ENCODE measurements at regions not wholly inside any gene's neighbourhood (a gene's known extent, or its start where the extent isn't known, plus 50 kb on each side); places are given as distances from the start of the nearest gene placed in this dataset.

DNA sequence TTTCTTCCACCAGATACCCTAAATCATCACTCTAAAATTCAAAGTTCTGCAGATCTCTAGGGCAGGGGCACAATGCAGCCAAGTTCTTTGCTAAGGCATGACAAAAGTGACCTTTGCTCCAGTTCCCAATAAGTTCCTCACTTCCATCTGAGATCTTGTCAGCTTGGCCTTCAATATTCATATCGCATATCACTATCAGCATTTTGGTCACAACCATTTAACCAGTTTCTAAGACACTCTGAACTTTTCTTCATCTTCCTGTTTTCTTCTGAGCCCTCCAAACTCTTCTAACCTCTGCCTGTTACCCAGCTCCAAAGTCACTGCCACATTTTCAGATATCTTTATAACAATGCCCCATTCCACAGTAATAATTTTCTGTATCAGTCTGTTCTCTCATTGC lies 452.6 kb upstream of the TRIB2 start:
- peaks cover 4% of the 10 kb centered on the region for H3K4me1 ChIP-seq (ENCODE audit: low read depth)
- ATAC-seq (no peak), DNase-seq (no peak)
- H3K36me3 ChIP-seq (ENCODE audit: low read depth), result no peaks in the 10 kb centered on the region
- TF ChIP-seq CTCF (IDR thresholded peaks at IDR 0.05), result no peak
- no peaks in the 10 kb centered on the region for H3K9me3 ChIP-seq
- no peak overlapping the region for H3K4me3 ChIP-seq
- intact Hi-C loops (cut with DNase I, micrococcal nuclease), result no loop called here

DNA sequence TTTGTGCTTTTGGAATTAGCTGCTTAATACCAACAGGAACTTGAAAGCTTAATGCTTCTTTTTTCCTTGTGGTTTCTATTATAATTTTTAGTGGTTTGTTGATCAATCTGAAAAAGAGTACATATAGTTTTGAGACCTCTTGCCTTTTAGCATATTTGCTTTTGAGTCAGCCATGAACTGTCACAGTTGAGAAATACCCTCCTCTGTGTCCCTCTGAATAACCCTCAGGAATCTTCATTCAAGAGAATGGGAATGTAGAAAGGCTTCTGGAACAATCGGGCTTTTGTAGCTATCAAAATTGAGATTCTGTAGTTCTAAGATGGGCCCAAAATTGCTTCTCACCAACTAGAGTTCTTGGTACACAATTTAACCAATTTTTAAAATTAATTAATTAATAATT lies 451.1 kb upstream of the TRIB2 start:
- TF ChIP-seq CTCF (IDR thresholded peaks at IDR 0.05), result no peak
- Histone ChIP-seq H3K9me3 (no peaks in the 10 kb centered on the region), H3K36me3 (ENCODE audit: low read depth) (no peaks in the 10 kb centered on the region), H3K4me1 (ENCODE audit: low read depth) (peaks cover 4% of the 10 kb centered on the region), H3K4me3 (no peak overlapping the region)
- intact Hi-C loops (cut with DNase I, micrococcal nuclease), result no loop called here
- no peak for DNase-seq
- no peak for ATAC-seq

- Histone ChIP-seq H3K4me3 (no peak overlapping the region), H3K36me3 (ENCODE audit: low read depth) (no peaks in the 10 kb centered on the region), H3K4me1 (ENCODE audit: low read depth) (peaks cover 8% of the 10 kb centered on the region), H3K9me3 (no peaks in the 10 kb centered on the region)
- TF ChIP-seq CTCF (IDR thresholded peaks at IDR 0.05), result no peak
- ATAC-seq, result peak; percentile 84
- DNase-seq, result peak in 1 of 3 donors; percentile 11
- intact Hi-C loops (cut with DNase I, micrococcal nuclease), result no loop called here
These were observed 449.7 kb upstream of the TRIB2 start for GRCh38 chr2:12267042-12267441.

GRCh38 chr2:12269041-12269972 lies 447.4 kb upstream of the TRIB2 start:
- no peak for TF ChIP-seq CTCF (IDR thresholded peaks at IDR 0.05)
- Histone ChIP-seq H3K4me1 (ENCODE audit: low read depth) (peaks cover 8% of the 10 kb centered on the region), H3K9me3 (no peaks in the 10 kb centered on the region), H3K4me3 (no peak overlapping the region), H3K36me3 (ENCODE audit: low read depth) (no peaks in the 10 kb centered on the region)
- no peak for DNase-seq
- intact Hi-C loops (cut with DNase I, micrococcal nuclease), result no loop called here
- peak; percentile 72 for ATAC-seq

- TF ChIP-seq CTCF (IDR thresholded peaks at IDR 0.05), result no peak
- DNase-seq (no peak), ATAC-seq (peak; percentile 44)
- Histone ChIP-seq H3K4me3 (no peak overlapping the region), H3K9me3 (no peaks in the 10 kb centered on the region), H3K4me1 (ENCODE audit: low read depth) (peaks cover 8% of the 10 kb centered on the region), H3K36me3 (ENCODE audit: low read depth) (no peaks in the 10 kb centered on the region)
- intact Hi-C loops (cut with DNase I, micrococcal nuclease), result no loop called here
These were observed 445.7 kb upstream of the TRIB2 start for GRCh38 chr2:12270876-12271588.

All from mucosa of descending colon (tissue), 3 donors.